Activated CD8-positive, alpha-beta memory T cell treated with anti-CD3 and anti-CD28 coated beads, Interleukin-2, amount 10 ng/mL, durations not matched to agents 7 days and 5 days (primary cell): ENCODE measurements at regions not wholly inside any gene's neighbourhood (a gene's known extent, or its start where the extent isn't known, plus 50 kb on each side); places are given as distances from the start of the nearest gene placed in this dataset.
"Not testable (repeated sequence)": the region's sequence is repeated elsewhere in the genome, so short reads cannot be mapped to it uniquely, and the experiment has no call there.

Experiments
- ATAC-seq: fragments of 150-1000 bp; cut with Tn5 transposase; one replicate; pipeline ENCODE4 v1.10.0; 2021; ENCODE audit warnings: moderate library complexity
- CTCF ChIA-PET: fragments of 350-600 bp; sonication (Branson Sonifier 250); formaldehyde crosslinking; loops from one replicate; lab custom pipeline; 2021; ENCODE audit warnings: antibody characterized with exemption; lab: Charles Lee
- DNase-seq: peaks from one replicate; pipeline ENCODE4 v3.0.0-alpha.2; 2020
- H3K27ac Mint-ChIP-seq: one replicate; pipeline ENCODE4 v1.8.0; 2021; ENCODE audit warnings: mild to moderate bottlenecking, mixed read lengths
- H3K27me3 Mint-ChIP-seq: one replicate; pipeline ENCODE4 v1.8.0; 2021; ENCODE audit warnings: mixed read lengths
- H3K36me3 Mint-ChIP-seq: one replicate; pipeline ENCODE4 v1.8.0; 2021; ENCODE audit warnings: mild to moderate bottlenecking, mixed read lengths
- H3K4me1 Mint-ChIP-seq: one replicate; pipeline ENCODE4 v1.8.0; 2021; ENCODE audit warnings: mixed read lengths
- H3K4me3 Mint-ChIP-seq: one replicate; pipeline ENCODE4 v1.8.0; 2021; ENCODE audit warnings: mild to moderate bottlenecking, moderate library complexity, mixed read lengths
- H3K9me3 Mint-ChIP-seq: one replicate; pipeline ENCODE4 v1.8.0; 2022; ENCODE audit warnings: low read depth, mixed read lengths

GRCh38 chr12:105575235-105575634, 244.7 kb downstream of the C12orf75 start:
- no peak for DNase-seq
- Mint-ChIP-seq H3K9me3 (no peaks in the 10 kb centered on the region), H3K36me3 (no peaks in the 10 kb centered on the region), H3K4me1 (peaks cover under 1% of the 10 kb centered on the region), H3K27ac (no peak overlapping the region), H3K27me3 (peaks cover 8% of the 10 kb centered on the region), H3K4me3 (no peak overlapping the region)
- CTCF ChIA-PET: interaction anchor here (0.6 kb wide), 1 partner anchor 1811 kb away, joined by 3 read pairs; no protein-coding TSS in a partner anchor
- ATAC-seq: no peak

GRCh38 chr12:105576261-105576660, 245.8 kb downstream of the C12orf75 start:
- Mint-ChIP-seq H3K4me1 (no peaks in the 10 kb centered on the region), H3K36me3 (no peaks in the 10 kb centered on the region), H3K27me3 (peaks cover 8% of the 10 kb centered on the region), H3K4me3 (no peak overlapping the region), H3K9me3 (no peaks in the 10 kb centered on the region), H3K27ac (no peak overlapping the region)
- ATAC-seq (no peak), DNase-seq (no peak)
- CTCF ChIA-PET: no interaction called here

GRCh38 chr12:105580821-105581352, 250.4 kb downstream of the C12orf75 start:
- H3K36me3 Mint-ChIP-seq: no peaks in the 10 kb centered on the region
- no peak for DNase-seq
- CTCF ChIA-PET: no interaction called here

DNA sequence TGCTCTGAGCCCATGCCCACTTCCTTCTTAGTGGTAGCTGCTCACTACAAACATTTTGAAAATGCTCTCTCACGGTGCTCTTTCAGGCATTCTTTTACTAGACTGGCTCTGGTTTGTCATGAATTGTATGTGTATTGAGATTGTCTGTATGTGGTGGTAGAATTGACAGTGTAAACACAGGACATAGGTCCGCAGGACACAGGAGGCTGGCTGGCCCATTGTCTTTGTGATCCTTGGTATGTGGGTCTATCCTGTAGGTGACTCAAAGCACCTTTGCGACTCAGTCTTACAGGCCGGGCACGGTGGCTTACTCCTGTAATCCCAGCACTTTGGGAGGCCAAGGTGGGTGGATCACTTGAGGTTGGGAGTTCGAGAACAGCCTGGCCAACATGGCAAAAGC, 250.9 kb downstream of the C12orf75 start:
- Mint-ChIP-seq H3K4me3 (no peak overlapping the region), H3K27ac (no peak overlapping the region), H3K27me3 (peaks cover 4% of the 10 kb centered on the region), H3K4me1 (no peaks in the 10 kb centered on the region), H3K9me3 (no peaks in the 10 kb centered on the region), H3K36me3 (no peaks in the 10 kb centered on the region)
- CTCF ChIA-PET: no interaction called here
- DNase-seq: no peak
- no peak for ATAC-seq

More at GRCh38 chr12:105580821-105581352, 250.4 kb downstream of the C12orf75 start:
- ATAC-seq: no peak
- Mint-ChIP-seq H3K4me3 (no peak overlapping the region), H3K27me3 (peaks cover 4% of the 10 kb centered on the region), H3K27ac (no peak overlapping the region), H3K4me1 (no peaks in the 10 kb centered on the region), H3K9me3 (no peaks in the 10 kb centered on the region)

DNA sequence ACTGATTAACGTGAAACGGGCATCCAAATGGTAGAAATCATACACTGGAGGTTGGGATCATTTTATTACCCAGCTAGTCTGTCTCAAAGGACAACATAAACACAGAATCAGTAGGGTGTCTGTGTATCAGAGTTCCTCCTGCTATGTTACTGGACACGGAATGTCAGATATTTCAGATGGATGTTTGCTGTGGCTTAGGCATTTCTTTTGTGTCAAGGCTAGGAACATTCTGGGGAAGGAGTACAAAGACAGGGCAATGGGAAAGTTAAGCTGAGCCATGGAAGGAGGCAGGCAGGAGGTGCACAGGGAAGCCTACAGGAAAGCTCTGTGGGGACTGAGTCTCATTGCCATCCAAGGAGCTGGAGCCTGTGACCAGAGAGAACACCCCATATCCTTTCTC, 254.6 kb downstream of the C12orf75 start:
- peaks cover 2% of the 10 kb centered on the region for H3K27me3 Mint-ChIP-seq
- H3K4me3 Mint-ChIP-seq: no peak overlapping the region
- no peak for ATAC-seq
- no peak for DNase-seq
- H3K36me3 Mint-ChIP-seq: no peaks in the 10 kb centered on the region
- H3K4me1 Mint-ChIP-seq: no peaks in the 10 kb centered on the region
- H3K27ac Mint-ChIP-seq: no peak overlapping the region
- no peaks in the 10 kb centered on the region for H3K9me3 Mint-ChIP-seq
- CTCF ChIA-PET: no interaction called here

- no peak for DNase-seq
- H3K4me3 Mint-ChIP-seq: no peak overlapping the region
- H3K27ac Mint-ChIP-seq: no peak overlapping the region
- peaks cover 2% of the 10 kb centered on the region for H3K27me3 Mint-ChIP-seq
- H3K36me3 Mint-ChIP-seq: no peaks in the 10 kb centered on the region
- no peaks in the 10 kb centered on the region for H3K9me3 Mint-ChIP-seq
- CTCF ChIA-PET: no interaction called here
- H3K4me1 Mint-ChIP-seq: no peaks in the 10 kb centered on the region
- no peak for ATAC-seq
These were observed 256.7 kb downstream of the C12orf75 start for GRCh38 chr12:105587237-105587636.

GRCh38 chr12:105588106-105588505, 257.6 kb downstream of the C12orf75 start:
- Mint-ChIP-seq H3K27me3 (peaks cover 2% of the 10 kb centered on the region), H3K36me3 (no peaks in the 10 kb centered on the region), H3K4me3 (no peak overlapping the region), H3K27ac (no peak overlapping the region), H3K9me3 (no peaks in the 10 kb centered on the region), H3K4me1 (no peaks in the 10 kb centered on the region)
- CTCF ChIA-PET: no interaction called here
- no peak for DNase-seq
- no peak for ATAC-seq

- Mint-ChIP-seq H3K36me3 (no peaks in the 10 kb centered on the region), H3K27ac (no peak overlapping the region), H3K4me1 (no peaks in the 10 kb centered on the region), H3K27me3 (peaks cover 2% of the 10 kb centered on the region), H3K4me3 (no peak overlapping the region), H3K9me3 (no peaks in the 10 kb centered on the region)
- no peak for DNase-seq
- CTCF ChIA-PET: no interaction called here
- no peak for ATAC-seq
These were observed 260.1 kb downstream of the C12orf75 start for GRCh38 chr12:105590571-105590970.

GRCh38 chr12:105595440-105595839, 264.9 kb downstream of the C12orf75 start:
- H3K36me3 Mint-ChIP-seq: no peaks in the 10 kb centered on the region
- ATAC-seq (no peak), DNase-seq (no peak)
- no peaks in the 10 kb centered on the region for H3K9me3 Mint-ChIP-seq
- H3K27me3 Mint-ChIP-seq: peaks cover 3% of the 10 kb centered on the region
- H3K27ac Mint-ChIP-seq: no peak overlapping the region
- no peaks in the 10 kb centered on the region for H3K4me1 Mint-ChIP-seq
- no peak overlapping the region for H3K4me3 Mint-ChIP-seq
- CTCF ChIA-PET: no interaction called here

DNA sequence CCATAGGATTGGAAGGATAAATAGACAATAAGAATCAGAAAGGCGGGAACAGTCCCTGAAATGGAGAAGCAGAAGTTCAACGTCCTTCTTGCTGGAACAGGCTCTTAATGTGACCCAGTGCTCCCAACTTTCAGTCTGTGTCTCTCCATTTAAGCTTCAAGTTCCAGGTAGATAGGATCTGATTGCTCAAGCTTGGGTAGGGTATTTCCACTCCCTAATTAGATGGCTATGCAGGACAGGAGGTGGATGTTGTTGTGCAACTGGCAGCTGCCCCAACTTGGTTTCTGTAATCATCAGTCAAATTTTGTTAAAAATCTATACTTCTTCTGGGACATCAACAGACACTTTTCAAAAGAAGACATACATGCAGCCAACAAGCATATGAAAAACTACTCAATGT, 266.2 kb downstream of the C12orf75 start:
- Mint-ChIP-seq H3K4me3 (no peak overlapping the region), H3K36me3 (no peaks in the 10 kb centered on the region), H3K9me3 (no peaks in the 10 kb centered on the region), H3K27me3 (peaks cover 3% of the 10 kb centered on the region), H3K4me1 (no peaks in the 10 kb centered on the region), H3K27ac (no peak overlapping the region)
- DNase-seq (no peak), ATAC-seq (no peak)
- CTCF ChIA-PET: no interaction called here

DNA sequence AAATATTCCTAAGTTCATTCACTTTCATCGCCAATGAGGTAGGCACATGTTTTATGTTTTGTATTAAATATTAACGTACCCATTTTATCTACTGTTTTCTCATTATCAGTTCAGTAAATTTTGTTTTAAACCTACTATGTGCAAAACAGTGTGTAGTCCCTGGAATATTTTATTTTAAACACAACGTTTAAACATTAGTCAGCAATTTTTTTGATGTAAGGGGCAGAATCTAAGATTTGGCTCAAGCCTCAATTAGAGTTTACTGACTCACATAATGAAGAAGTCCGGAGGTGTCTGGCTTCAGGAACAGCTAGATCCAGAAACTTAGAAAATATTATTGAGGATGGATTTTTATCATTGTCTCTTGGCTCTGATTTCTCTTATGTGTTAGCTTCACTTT, 267.5 kb downstream of the C12orf75 start:
- no peak overlapping the region for H3K27ac Mint-ChIP-seq
- peaks cover 3% of the 10 kb centered on the region for H3K27me3 Mint-ChIP-seq
- H3K36me3 Mint-ChIP-seq: no peaks in the 10 kb centered on the region
- CTCF ChIA-PET: no interaction called here
- DNase-seq: no peak
- H3K4me1 Mint-ChIP-seq: no peaks in the 10 kb centered on the region
- H3K9me3 Mint-ChIP-seq: no peaks in the 10 kb centered on the region
- ATAC-seq: no peak
- no peak overlapping the region for H3K4me3 Mint-ChIP-seq

GRCh38 chr12:105600911-105601545, 270.5 kb downstream of the C12orf75 start:
- Mint-ChIP-seq H3K27ac (no peak overlapping the region), H3K4me1 (no peaks in the 10 kb centered on the region), H3K9me3 (no peaks in the 10 kb centered on the region), H3K36me3 (no peaks in the 10 kb centered on the region), H3K27me3 (peaks cover 3% of the 10 kb centered on the region), H3K4me3 (no peak overlapping the region)
- DNase-seq (no peak), ATAC-seq (no peak)
- CTCF ChIA-PET: no interaction called here

GRCh38 chr12:105602312-105602711, 271.8 kb downstream of the C12orf75 start:
- H3K27ac Mint-ChIP-seq, H3K27me3 Mint-ChIP-seq, H3K9me3 Mint-ChIP-seq, H3K4me1 Mint-ChIP-seq, ATAC-seq, H3K36me3 Mint-ChIP-seq, H3K4me3 Mint-ChIP-seq, CTCF ChIA-PET, DNase-seq: not testable (repeated sequence)

DNA sequence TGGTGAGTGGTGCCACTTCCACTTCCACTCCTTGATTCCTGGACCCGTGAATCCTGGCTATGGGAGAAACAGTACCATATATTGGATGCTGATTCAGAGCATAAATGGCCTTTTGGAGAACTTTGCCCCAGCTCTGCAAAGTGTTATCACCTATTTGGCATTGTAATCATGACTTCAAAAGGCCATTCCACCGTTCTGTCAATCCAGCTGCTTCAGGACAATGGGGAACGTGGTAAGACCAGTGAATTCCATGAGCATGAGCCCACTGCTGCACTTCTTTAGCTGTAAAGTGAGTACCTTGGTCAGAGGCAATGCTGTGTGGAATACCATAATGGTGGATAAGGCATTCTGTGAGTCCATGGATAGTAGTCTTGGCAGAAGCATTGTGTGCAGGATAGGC, 273.8 kb downstream of the C12orf75 start:
- CTCF ChIA-PET, ATAC-seq, H3K4me3 Mint-ChIP-seq, H3K4me1 Mint-ChIP-seq, H3K36me3 Mint-ChIP-seq, DNase-seq, H3K9me3 Mint-ChIP-seq, H3K27ac Mint-ChIP-seq, H3K27me3 Mint-ChIP-seq: not testable (repeated sequence)
